Suprapubic skin (tissue), 4 donors: ENCODE measurements at regions not wholly inside any gene's neighbourhood (a gene's known extent, or its start where the extent isn't known, plus 50 kb on each side); places are given as distances from the start of the nearest gene placed in this dataset.

Experiments used
- DNase-seq, 2 donors: peaks; one replicate each; pipeline ENCODE4 v3.0.0-alpha.2; 2019; ENCODE audit warnings: low spot score in 2 of 2
- H3K27ac ChIP-seq: fragments of 200-600 bp; sonication (generic); one replicate; pipeline ENCODE4 v1.5.1; 2019
- H3K27me3 ChIP-seq: fragments of 200-600 bp; sonication (generic); one replicate; pipeline ENCODE4 v1.5.1; 2019
- H3K36me3 ChIP-seq: fragments of 200-600 bp; sonication (generic); one replicate; pipeline ENCODE4 v1.5.1; 2019
- H3K4me1 ChIP-seq: fragments of 200-600 bp; sonication (generic); one replicate; pipeline ENCODE4 v1.5.1; 2019
- H3K4me3 ChIP-seq: fragments of 200-600 bp; sonication (generic); one replicate; pipeline ENCODE4 v1.5.1; 2019; ENCODE audit warnings: mild to moderate bottlenecking
- H3K9me3 ChIP-seq: fragments of 200-600 bp; sonication (generic); one replicate; pipeline ENCODE4 v1.5.1; 2019
- EP300 ChIP-seq: sonication (generic); formaldehyde crosslinking; IDR thresholded peaks from one replicate; pipeline ENCODE4 v1.6.1; 2017; ENCODE audit warnings: antibody characterized with exemption
- POLR2A ChIP-seq, 2 donors: fragments of 450-650 bp; IDR thresholded peaks; one replicate each; pipeline ENCODE4 v1.6.1; 2017; ENCODE audit warnings: antibody characterized with exemption in 2 of 2, mild to moderate bottlenecking in 2 of 2, moderate library complexity in 2 of 2
- POLR2AphosphoS5 ChIP-seq, 3 donors: sonication (generic); formaldehyde crosslinking; IDR thresholded peaks; one replicate each; pipeline ENCODE4 v1.6.1; 2017; ENCODE audit warnings: antibody characterized with exemption in 3 of 3
- WGBS: methylation state at CpG from one replicate; pipeline ENCODE4 v1.1.5; 2018; 5-methylcytosine and 5-hydroxymethylcytosine counted together
- TF ChIP-seq, protein P1 (sequence below), 2 donors: fragments of 200-600 bp in 1 of 2; fragments of 450-650 bp in 1 of 2; sonication (generic) in 1 of 2; IDR thresholded peaks; one replicate each; pipeline ENCODE4 v1.5.1; 2016 to 2019; ENCODE audit warnings: antibody characterized with exemption in 2 of 2, mild to moderate bottlenecking in 1 of 2, moderate library complexity in 1 of 2

DNA sequence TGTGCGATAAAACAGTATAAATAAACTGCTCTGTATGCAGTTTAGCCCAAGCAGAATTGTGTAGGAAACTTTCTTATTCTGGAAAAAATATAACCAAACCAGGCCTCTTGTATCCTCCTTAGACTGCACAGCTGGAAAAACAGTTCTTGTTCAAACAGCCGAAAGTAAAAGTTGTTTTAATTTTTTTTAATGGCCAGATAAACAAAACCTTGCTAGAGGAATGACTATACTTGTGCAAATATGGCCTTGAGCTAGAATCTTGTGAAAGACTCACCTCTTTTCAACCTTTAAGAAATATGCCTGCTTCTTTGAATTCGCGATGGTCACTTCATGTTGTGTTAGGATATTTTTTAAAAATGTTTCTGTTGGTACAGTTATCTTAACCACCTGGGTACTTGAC, 114.5 kb upstream of the MAF start:
- DNase-seq = no peak
- no peaks in the 10 kb centered on the region for H3K4me1 ChIP-seq
- no peak overlapping the region for H3K4me3 ChIP-seq
- TF ChIP-seq POLR2A (IDR thresholded peaks at IDR 0.05) (no peak), POLR2AphosphoS5 (IDR thresholded peaks at IDR 0.05) (no peak), EP300 (no peak)
- TF ChIP-seq, protein P1, sequence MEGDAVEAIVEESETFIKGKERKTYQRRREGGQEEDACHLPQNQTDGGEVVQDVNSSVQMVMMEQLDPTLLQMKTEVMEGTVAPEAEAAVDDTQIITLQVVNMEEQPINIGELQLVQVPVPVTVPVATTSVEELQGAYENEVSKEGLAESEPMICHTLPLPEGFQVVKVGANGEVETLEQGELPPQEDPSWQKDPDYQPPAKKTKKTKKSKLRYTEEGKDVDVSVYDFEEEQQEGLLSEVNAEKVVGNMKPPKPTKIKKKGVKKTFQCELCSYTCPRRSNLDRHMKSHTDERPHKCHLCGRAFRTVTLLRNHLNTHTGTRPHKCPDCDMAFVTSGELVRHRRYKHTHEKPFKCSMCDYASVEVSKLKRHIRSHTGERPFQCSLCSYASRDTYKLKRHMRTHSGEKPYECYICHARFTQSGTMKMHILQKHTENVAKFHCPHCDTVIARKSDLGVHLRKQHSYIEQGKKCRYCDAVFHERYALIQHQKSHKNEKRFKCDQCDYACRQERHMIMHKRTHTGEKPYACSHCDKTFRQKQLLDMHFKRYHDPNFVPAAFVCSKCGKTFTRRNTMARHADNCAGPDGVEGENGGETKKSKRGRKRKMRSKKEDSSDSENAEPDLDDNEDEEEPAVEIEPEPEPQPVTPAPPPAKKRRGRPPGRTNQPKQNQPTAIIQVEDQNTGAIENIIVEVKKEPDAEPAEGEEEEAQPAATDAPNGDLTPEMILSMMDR (IDR thresholded peaks at IDR 0.05) = no peak
- whole genome bisulfite sequencing = 53% methylated on average over 4 of the region's 4 CpGs
- H3K9me3 ChIP-seq = no peaks in the 10 kb centered on the region
- H3K27me3 ChIP-seq = no peaks in the 10 kb centered on the region
- no peak overlapping the region for H3K27ac ChIP-seq
- no peaks in the 10 kb centered on the region for H3K36me3 ChIP-seq

DNA sequence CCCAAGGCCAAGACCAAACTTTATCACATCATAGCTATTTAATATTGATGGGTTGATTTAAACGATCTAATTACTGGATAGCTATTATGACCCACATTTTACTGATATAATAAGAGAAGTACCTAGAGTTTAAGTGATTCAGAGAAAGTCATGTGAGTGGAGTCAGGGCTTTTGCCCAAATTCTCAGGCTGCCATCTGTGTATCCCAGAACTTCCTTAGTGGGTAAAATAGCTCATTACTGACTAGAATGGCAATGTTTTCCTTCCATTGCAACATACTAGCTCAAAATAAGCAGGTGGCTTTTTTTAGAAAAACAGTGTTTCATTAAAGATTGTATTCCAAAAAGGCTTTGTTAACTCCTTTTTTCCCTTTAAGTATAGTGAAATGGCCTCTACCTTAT, 113.9 kb upstream of the MAF start:
- Histone ChIP-seq H3K27me3 (no peaks in the 10 kb centered on the region), H3K27ac (no peak overlapping the region), H3K4me3 (no peak overlapping the region), H3K4me1 (no peaks in the 10 kb centered on the region), H3K36me3 (no peaks in the 10 kb centered on the region), H3K9me3 (no peaks in the 10 kb centered on the region)
- DNase-seq = no peak
- TF ChIP-seq EP300 = no peak
- no peak for TF ChIP-seq POLR2A (IDR thresholded peaks at IDR 0.05)
- no peak for TF ChIP-seq POLR2AphosphoS5 (IDR thresholded peaks at IDR 0.05)
- TF ChIP-seq, protein P1 (IDR thresholded peaks at IDR 0.05) = no peak
- WGBS = 86% methylated on average over 1 of the region's 1 CpG

DNA sequence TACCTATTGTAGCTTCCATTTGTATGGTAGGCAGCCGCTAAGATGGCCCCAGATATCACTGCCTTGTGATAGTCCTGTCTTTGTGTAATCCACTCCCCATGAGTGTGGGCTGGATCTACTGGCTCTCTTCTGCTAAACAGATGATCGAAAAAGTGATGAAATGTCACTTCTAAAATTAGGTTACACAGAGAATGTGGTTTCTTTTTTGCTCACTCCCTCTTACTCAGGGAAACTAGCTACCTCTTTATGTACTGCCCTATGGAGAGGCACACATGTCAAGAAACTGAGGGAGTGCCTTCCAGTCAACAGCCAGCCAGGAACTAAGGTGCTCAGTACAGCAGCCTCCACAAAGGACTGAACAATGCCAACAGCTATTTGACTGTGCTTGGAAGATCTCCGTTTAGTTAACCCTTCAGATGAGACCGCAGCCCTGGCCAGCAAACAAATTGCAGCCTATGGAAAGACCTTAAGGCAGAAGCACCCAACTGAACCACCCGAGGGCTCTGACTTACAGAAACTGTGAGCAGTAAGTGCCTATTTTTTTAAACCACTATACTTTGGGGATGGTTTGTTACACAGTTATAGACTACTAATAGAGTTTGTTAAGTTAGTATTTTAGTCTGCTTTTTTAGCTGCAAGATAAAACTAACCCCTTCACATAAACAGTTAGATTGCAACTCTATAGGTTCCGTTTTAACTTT, 113.2 kb upstream of the MAF start:
- 91% methylated on average over 6 of the region's 6 CpGs for WGBS
- Histone ChIP-seq H3K9me3 (no peaks in the 10 kb centered on the region), H3K27ac (no peak overlapping the region), H3K27me3 (no peaks in the 10 kb centered on the region), H3K4me3 (no peak overlapping the region), H3K36me3 (no peaks in the 10 kb centered on the region), H3K4me1 (no peaks in the 10 kb centered on the region)
- no peak for DNase-seq
- TF ChIP-seq EP300 (no peak), POLR2AphosphoS5 (IDR thresholded peaks at IDR 0.05) (no peak), POLR2A (IDR thresholded peaks at IDR 0.05) (no peak)
- TF ChIP-seq, protein P1 (IDR thresholded peaks at IDR 0.05) = no peak

DNA sequence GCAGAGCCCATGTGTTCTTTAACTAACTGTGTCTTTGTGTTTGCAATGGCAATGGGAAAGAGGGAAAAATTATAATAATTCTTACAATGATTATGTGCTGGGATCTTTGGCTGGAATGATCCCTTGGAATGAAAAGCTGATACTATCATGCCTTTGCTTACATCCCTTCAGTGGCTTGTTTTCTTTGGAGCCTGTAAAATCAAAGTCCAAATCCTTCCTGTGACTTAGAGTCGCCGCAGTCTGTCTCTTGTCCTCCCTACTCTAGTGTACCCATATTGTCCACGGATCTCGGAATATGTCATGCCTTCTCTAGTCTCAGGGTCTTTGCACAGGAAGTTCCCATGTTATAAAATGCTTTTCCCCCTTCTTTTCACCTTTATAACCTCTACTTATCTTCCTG, 111.7 kb upstream of the MAF start:
- H3K36me3 ChIP-seq = no peaks in the 10 kb centered on the region
- H3K9me3 ChIP-seq = no peaks in the 10 kb centered on the region
- H3K4me3 ChIP-seq = no peak overlapping the region
- TF ChIP-seq EP300 (no peak), POLR2A (IDR thresholded peaks at IDR 0.05) (no peak), POLR2AphosphoS5 (IDR thresholded peaks at IDR 0.05) (no peak)
- TF ChIP-seq, protein P1 (IDR thresholded peaks at IDR 0.05) = no peak
- 93% methylated on average over 4 of the region's 4 CpGs for WGBS
- no peak for DNase-seq
- no peaks in the 10 kb centered on the region for H3K27me3 ChIP-seq
- H3K4me1 ChIP-seq = peaks cover 7% of the 10 kb centered on the region
- no peak overlapping the region for H3K27ac ChIP-seq

DNA sequence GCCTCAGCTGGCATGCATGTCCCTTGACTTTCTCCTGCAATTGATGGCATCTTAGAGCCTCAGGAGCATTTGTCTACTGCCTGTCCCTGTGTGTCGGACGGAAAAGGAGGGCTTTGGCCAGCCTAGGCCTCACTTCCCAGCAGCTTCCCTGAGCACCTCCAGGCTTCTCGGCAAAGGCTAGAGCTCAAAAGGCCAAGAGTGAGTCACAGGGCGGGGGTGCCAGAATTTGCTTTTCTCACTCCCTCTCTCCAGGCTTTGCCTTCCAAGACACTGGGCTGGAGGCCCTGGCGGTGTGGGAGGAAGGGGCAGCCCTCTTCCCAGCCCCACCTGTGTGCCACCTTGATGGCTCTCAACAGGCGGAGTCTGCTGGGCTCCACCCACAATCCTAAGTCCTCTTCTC, 107.3 kb upstream of the MAF start:
- H3K36me3 ChIP-seq = no peaks in the 10 kb centered on the region
- WGBS = 54% methylated on average over 6 of the region's 6 CpGs
- TF ChIP-seq, protein P1 (IDR thresholded peaks at IDR 0.05) = no peak
- no peak for TF ChIP-seq POLR2A (IDR thresholded peaks at IDR 0.05)
- no peak for TF ChIP-seq POLR2AphosphoS5 (IDR thresholded peaks at IDR 0.05)
- no peak for TF ChIP-seq EP300
- peak; percentile 72 to 81 for DNase-seq
- peaks cover 7% of the 10 kb centered on the region for H3K4me1 ChIP-seq
- H3K4me3 ChIP-seq = no peak overlapping the region
- no peaks in the 10 kb centered on the region for H3K27me3 ChIP-seq
- no peak overlapping the region for H3K27ac ChIP-seq
- H3K9me3 ChIP-seq = no peaks in the 10 kb centered on the region
